Osteocyte (in vitro differentiated cells): ENCODE measurements at regions not wholly inside any gene's neighbourhood (a gene's known extent, or its start where the extent isn't known, plus 50 kb on each side); places are given as distances from the start of the nearest gene placed in this dataset.

Source experiments
- DNase-seq: peaks from one replicate; pipeline ENCODE4 v3.0.0; 2021; ENCODE audit warnings: mixed read lengths; ENCODE audit not compliant: unreplicated experiment; ENCODE audit errors: extremely low spot score
- H3K27ac Mint-ChIP-seq: one replicate; pipeline ENCODE4 v1.8.0; 2021; ENCODE audit warnings: mild to moderate bottlenecking, mixed read lengths; ENCODE audit not compliant: unreplicated experiment
- H3K27me3 Mint-ChIP-seq: one replicate; pipeline ENCODE4 v1.8.0; 2021; ENCODE audit warnings: mixed read lengths; ENCODE audit not compliant: unreplicated experiment
- H3K36me3 Mint-ChIP-seq: one replicate; pipeline ENCODE4 v1.8.0; 2021; ENCODE audit warnings: mixed read lengths; ENCODE audit not compliant: unreplicated experiment
- H3K4me1 Mint-ChIP-seq: one replicate; pipeline ENCODE4 v1.8.0; 2021; ENCODE audit warnings: mixed read lengths; ENCODE audit not compliant: unreplicated experiment
- H3K4me3 Mint-ChIP-seq: one replicate; pipeline ENCODE4 v1.8.0; 2021; ENCODE audit warnings: mild to moderate bottlenecking, moderate library complexity, mixed read lengths; ENCODE audit not compliant: unreplicated experiment
- H3K9me3 Mint-ChIP-seq: one replicate; pipeline ENCODE4 v1.8.0; 2021; ENCODE audit warnings: mixed read lengths; ENCODE audit not compliant: unreplicated experiment
- CTCF ChIP-seq: fragments of 200-600 bp; sonication (generic); IDR thresholded peaks from 2 replicates; pipeline ENCODE4 v1.5.0; 2021; ENCODE audit warnings: antibody characterized with exemption, mild to moderate bottlenecking, moderate library complexity

DNA sequence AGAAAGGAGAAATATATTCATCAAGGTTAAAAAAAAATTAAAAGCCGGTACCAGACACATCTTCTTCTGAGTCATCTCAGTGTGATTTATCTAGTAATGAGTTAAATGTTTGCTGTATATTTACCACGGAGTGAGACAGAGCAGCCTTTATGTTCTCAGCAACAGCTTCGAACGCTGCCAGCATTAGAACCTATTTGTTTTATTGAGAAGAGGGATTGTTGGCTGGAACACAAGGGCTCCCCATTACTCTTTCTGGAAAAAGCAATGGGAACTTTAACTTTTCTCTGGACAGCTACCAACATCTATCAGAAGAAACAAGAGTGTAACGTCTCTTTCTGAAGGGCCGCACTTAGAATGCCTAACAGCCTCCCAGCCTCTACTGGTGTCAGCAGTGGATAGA is 105.3 kb upstream of the TAB2 start:
- Mint-ChIP-seq H3K27ac (no peak overlapping the region), H3K27me3 (no peaks in the 10 kb centered on the region), H3K4me3 (no peak overlapping the region), H3K36me3 (no peaks in the 10 kb centered on the region), H3K9me3 (no peaks in the 10 kb centered on the region), H3K4me1 (no peaks in the 10 kb centered on the region)
- DNase-seq: no peak
- no peak for TF ChIP-seq CTCF

GRCh38 chr6:149212892-149213801 is 104.4 kb upstream of the TAB2 start:
- no peaks in the 10 kb centered on the region for H3K36me3 Mint-ChIP-seq
- H3K9me3 Mint-ChIP-seq: no peaks in the 10 kb centered on the region
- no peak overlapping the region for H3K4me3 Mint-ChIP-seq
- no peaks in the 10 kb centered on the region for H3K4me1 Mint-ChIP-seq
- H3K27me3 Mint-ChIP-seq: no peaks in the 10 kb centered on the region
- DNase-seq: no peak
- no peak for TF ChIP-seq CTCF
- H3K27ac Mint-ChIP-seq: no peak overlapping the region

- Mint-ChIP-seq H3K27ac (no peak overlapping the region), H3K27me3 (no peaks in the 10 kb centered on the region), H3K4me3 (no peak overlapping the region), H3K4me1 (no peaks in the 10 kb centered on the region), H3K36me3 (no peaks in the 10 kb centered on the region), H3K9me3 (no peaks in the 10 kb centered on the region)
- TF ChIP-seq CTCF: no peak
- no peak for DNase-seq
Measured at GRCh38 chr6:149213829-149214228, 103.7 kb upstream of the TAB2 start.

DNA sequence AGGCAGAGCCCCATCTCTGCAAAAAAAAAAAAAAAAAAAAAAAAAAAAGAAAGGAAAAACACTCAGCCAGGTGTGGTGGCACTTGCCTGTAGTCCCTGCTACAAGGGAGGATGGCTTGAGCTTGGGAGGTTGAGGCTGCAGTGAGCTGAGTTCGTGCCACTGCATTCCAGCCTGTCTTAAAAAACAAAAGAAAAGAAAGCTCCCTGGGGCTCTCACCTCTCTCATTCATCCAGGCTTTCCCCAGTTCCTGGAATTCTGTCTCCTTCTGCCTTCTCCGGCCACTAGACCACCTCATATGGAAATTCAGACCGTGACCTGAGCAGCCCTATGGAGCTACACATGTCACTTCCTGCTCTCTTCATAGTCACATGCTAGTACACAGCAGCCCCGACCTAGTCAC is 101.1 kb upstream of the TAB2 start:
- no peak for TF ChIP-seq CTCF
- Mint-ChIP-seq H3K4me3 (no peak overlapping the region), H3K4me1 (no peaks in the 10 kb centered on the region), H3K9me3 (no peaks in the 10 kb centered on the region), H3K27me3 (no peaks in the 10 kb centered on the region), H3K27ac (no peak overlapping the region), H3K36me3 (no peaks in the 10 kb centered on the region)
- no peak for DNase-seq

GRCh38 chr6:149217466-149217888 is 100.0 kb upstream of the TAB2 start:
- no peaks in the 10 kb centered on the region for H3K36me3 Mint-ChIP-seq
- DNase-seq: no peak
- no peaks in the 10 kb centered on the region for H3K4me1 Mint-ChIP-seq
- no peak for TF ChIP-seq CTCF
- no peak overlapping the region for H3K27ac Mint-ChIP-seq
- no peaks in the 10 kb centered on the region for H3K9me3 Mint-ChIP-seq
- H3K27me3 Mint-ChIP-seq: no peaks in the 10 kb centered on the region
- H3K4me3 Mint-ChIP-seq: no peak overlapping the region
